ENCODE measurements at regions not wholly inside any gene's neighbourhood (a gene's known extent, or its start where the extent isn't known, plus 50 kb on each side); places are given as distances from the start of the nearest gene placed in this dataset.

DNA sequence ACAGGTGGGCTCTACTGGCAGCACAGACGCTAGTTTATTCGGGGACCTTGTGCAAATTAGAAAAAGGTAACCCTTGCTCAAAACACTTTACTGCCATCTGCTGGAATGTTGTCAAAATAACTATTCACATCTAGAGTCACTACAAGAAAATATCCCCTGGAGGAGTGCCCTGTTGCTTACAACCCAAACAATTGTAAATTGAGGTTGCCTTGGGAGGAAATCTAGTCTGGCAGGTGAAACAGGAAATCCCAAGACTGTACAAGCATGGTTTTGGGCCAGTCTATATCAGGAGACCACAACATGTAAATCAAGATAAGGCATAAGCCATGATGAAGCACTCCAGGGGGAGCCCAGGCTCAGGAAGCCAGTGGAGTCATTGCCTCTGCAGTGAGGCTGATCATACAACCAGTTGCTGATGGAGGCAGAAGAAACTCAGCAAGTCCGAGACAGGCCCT is 136.8 kb upstream of the ACP3 start:
- no peaks in the 10 kb centered on the region; a peak in 1 of 5 replicates for H3K27me3 ChIP-seq (ENCODE audit: control insufficient read depth in 1 of 2, insufficient read depth in 2 of 2, low read length in 2 of 2)
- no peaks in the 10 kb centered on the region for H3K4me1 ChIP-seq (ENCODE audit: insufficient read depth, low read length)
- no peak overlapping the region for H3K27ac ChIP-seq (ENCODE audit: extremely low read length, insufficient read depth, low read length)
- H3K9ac ChIP-seq (ENCODE audit: insufficient read depth, low read depth, low read length): no peak overlapping the region
- no peaks in the 10 kb centered on the region for H4K20me1 ChIP-seq (ENCODE audit: insufficient read depth, low read length)
- H3K36me3 ChIP-seq (replicated peaks in 1 of 2; ENCODE audit: control insufficient read depth in 1 of 2, insufficient read depth in 2 of 2, low read length in 2 of 2): no peaks in the 10 kb centered on the region
- ChIA-PET CTCF (ENCODE audit: low intra/inter-chr PET ratio, low total read pairs) (interaction anchor here (0.9 to 1.0 kb wide), 2 partner anchors 142 to 385 kb away, joined by 5 read pairs; no protein-coding TSS in a partner anchor), POLR2A (no interaction called here)
- no peak overlapping the region for H3K4me3 ChIP-seq (replicated peaks in 1 of 3; ENCODE audit: insufficient read depth in 1 of 3, low read depth in 2 of 3, low read length in 3 of 3)
- intact Hi-C loops (cut with micrococcal nuclease; ENCODE audit: unreplicated experiment) (loop anchor here (1.0 kb wide), 1 partner anchor 142 kb away; no protein-coding TSS in a partner anchor), in situ Hi-C loops (cut with HindIII; ENCODE audit: extremely low pct_ligation_motif_present, low pct_unique_long_range_greater_than_20kb) (no loop called here)
- no peak overlapping the region for H2AFZ ChIP-seq (ENCODE audit: low read length)
- peak; percentile 38 for DNase-seq (ENCODE audit: low spot score)
- no peak for TF ChIP-seq RCOR2 (CRISPR knock-in tag; IDR thresholded peaks at IDR 0.05)
- no peak for TF ChIP-seq SETDB1 (CRISPR knock-in tag; IDR thresholded peaks at IDR 0.05; ENCODE audit: borderline replicate concordance)
- TF ChIP-seq, protein P1, sequence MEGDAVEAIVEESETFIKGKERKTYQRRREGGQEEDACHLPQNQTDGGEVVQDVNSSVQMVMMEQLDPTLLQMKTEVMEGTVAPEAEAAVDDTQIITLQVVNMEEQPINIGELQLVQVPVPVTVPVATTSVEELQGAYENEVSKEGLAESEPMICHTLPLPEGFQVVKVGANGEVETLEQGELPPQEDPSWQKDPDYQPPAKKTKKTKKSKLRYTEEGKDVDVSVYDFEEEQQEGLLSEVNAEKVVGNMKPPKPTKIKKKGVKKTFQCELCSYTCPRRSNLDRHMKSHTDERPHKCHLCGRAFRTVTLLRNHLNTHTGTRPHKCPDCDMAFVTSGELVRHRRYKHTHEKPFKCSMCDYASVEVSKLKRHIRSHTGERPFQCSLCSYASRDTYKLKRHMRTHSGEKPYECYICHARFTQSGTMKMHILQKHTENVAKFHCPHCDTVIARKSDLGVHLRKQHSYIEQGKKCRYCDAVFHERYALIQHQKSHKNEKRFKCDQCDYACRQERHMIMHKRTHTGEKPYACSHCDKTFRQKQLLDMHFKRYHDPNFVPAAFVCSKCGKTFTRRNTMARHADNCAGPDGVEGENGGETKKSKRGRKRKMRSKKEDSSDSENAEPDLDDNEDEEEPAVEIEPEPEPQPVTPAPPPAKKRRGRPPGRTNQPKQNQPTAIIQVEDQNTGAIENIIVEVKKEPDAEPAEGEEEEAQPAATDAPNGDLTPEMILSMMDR (CRISPR knock-in tag; IDR thresholded peaks at IDR 0.05): peak; percentile 55
- no peak for TF ChIP-seq ZNF746 (CRISPR knock-in tag; IDR thresholded peaks at IDR 0.05)
- no peak for TF ChIP-seq HMG20A (CRISPR knock-in tag; IDR thresholded peaks at IDR 0.05; ENCODE audit: borderline replicate concordance)
- peak; percentile 55 for TF ChIP-seq STAG1 (CRISPR knock-in tag; IDR thresholded peaks at IDR 0.05)
- no peak for TF ChIP-seq SOX5 (CRISPR knock-in tag; IDR thresholded peaks at IDR 0.05; ENCODE audit: borderline replicate concordance)
- TF ChIP-seq SMC3 (IDR thresholded peaks at IDR 0.05; ENCODE audit: low read length): 0 out of 2 replicates have a peak, but pooled peaks have one; percentile 9
- TF ChIP-seq HMGA1 (CRISPR knock-in tag; conservative IDR thresholded peaks at IDR 0.05): no peak
- TF ChIP-seq KDM5A (IDR thresholded peaks at IDR 0.05; ENCODE audit: borderline replicate concordance, low read length): no peak
- no peak for TF ChIP-seq ZNF30 (CRISPR knock-in tag; IDR thresholded peaks at IDR 0.05)
- no TSS peak for BruUV-seq (replicated peaks)
- peak; percentile 75 for ATAC-seq
- no peaks in the 10 kb centered on the region for H3K9me3 ChIP-seq (ENCODE audit: low read length)
- WGBS (ENCODE audit: low lambda C conversion rate): 3% methylated on average over 3 of the region's 3 CpGs
- no peaks in the 10 kb centered on the region for H3K79me2 ChIP-seq (ENCODE audit: insufficient read depth, low read length)
- H3K4me2 ChIP-seq (ENCODE audit: low read depth, low read length): no peak overlapping the region
- FAIRE-seq: no peak

Data from HepG2 (cell line).